HG03571 (cell line): ENCODE measurements at regions not wholly inside any gene's neighbourhood (a gene's known extent, or its start where the extent isn't known, plus 50 kb on each side); places are given as distances from the start of the nearest gene placed in this dataset.
"Not testable (repeated sequence)": the region's sequence is repeated elsewhere in the genome, so short reads cannot be mapped to it uniquely, and the experiment has no call there.

Source experiments
- ATAC-seq: cut with Tn5 transposase; IDR thresholded peaks from one replicate; pipeline ENCODE4 v1.9.1; 2021; ENCODE audit not compliant: unreplicated experiment

DNA sequence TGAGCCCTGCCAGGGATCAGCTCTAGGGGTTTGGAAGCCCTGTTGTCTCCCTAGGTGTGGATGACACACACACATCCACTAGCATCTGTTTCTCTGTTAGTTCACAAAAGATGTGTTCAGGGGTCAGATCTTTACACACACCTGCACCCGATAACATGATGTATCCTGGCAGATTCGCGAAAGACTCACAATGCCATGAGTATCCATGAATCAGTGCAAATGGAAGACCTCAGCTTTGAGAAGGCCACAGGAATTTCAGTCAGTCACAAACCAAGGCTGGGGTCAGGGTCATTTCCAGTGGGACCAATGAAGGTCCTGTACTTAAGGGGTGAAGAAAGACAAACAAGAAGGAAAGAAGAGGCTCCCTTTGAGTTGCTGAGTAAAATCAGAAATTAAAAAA, 898.2 kb downstream of the UQCRFS1 start:
- no peak for ATAC-seq

DNA sequence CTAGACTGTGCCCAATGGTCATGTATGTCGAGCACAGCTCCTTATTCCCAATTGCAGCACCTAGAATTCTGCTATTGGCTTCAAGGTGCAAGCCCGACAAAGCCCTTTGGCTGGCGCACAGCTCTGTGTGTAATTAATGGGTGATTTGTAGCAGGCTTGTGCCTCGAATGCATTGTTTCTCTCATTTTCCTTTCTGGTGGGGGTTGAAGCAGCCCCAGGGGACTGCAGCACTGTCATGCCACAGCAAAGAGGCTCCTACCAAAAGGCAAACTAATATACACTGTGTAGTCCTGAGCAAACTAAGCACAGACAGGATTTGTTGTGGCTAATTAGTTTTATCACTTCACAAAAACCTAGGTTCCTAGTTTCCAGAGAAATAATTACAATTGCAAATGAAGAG, 898.7 kb downstream of the UQCRFS1 start:
- no peak for ATAC-seq

DNA sequence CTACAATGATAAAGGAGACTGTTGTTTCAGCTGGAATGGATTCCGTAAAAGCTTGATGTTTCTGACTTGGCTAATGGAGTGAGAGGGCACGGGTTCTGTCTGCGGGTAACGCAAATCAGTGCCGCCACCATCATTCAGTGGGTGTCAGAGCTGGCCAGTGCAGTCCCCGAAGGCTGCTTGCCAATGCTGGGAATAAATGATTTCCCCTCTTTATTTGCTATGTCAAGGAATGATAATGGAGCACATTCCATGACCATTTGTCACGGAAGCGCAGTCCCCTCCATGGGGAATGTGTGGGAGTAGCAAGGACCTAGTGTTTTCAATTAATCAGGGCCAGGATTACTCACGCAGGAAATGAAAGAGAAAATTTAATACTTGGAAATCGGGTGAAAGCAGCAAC, 899.3 kb downstream of the UQCRFS1 start:
- ATAC-seq = no peak

DNA sequence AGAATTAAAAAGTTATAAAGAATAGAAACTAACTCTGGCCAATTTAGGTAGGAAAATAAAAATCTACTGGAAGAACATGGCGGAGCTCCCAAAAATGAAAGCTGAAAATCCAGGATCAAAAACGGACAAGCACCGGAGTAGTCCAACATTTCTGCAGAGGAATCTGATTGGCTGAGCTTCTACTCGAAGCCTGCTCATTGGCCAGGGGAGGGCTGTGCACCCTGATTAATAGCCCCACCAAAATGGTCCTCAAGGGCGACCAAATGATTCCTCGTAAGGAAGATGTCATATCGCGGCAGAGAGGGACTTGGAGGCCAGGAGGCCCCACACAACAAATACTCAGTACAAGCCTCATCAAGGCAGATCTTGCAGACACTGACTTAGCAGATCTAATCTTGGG, 900.7 kb downstream of the UQCRFS1 start:
- no peak for ATAC-seq

DNA sequence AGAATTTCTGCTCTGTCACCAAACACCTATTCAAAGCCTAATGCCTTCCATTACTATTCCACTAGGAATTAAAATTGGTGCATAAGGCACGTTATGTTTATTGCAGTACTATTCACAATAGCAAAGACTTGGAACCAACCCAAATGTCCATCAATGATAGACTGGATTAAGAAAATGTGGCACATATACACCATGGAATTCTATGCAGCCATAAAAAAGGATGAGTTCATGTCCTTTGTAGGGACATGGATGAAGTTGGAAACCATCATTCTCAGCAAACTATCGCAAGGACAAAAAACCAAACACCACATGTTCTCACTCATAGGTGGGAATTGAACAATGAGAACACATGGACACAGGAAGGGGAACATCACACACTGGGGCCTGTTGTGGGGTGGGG, 902.1 kb downstream of the UQCRFS1 start:
- ATAC-seq = not testable (repeated sequence)

DNA sequence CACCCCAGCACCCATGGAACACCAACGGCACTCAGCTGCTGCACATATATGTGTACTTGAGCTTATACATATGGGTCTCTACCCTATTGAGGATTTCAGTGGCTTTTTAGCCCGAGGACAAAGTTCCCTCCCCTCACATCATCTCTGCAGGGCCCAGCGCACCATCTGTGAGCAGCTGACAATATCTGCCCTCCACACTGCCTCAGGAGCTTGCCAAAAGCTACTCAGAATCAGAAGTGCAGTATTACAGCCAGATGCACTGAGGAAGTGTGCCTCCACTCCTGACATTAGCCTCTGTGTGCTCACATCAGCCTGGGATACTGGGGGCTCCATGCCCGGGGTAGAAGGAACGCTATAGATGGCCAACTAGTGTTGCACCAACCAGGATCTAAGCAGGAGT, 903.9 kb downstream of the UQCRFS1 start:
- ATAC-seq = no peak

DNA sequence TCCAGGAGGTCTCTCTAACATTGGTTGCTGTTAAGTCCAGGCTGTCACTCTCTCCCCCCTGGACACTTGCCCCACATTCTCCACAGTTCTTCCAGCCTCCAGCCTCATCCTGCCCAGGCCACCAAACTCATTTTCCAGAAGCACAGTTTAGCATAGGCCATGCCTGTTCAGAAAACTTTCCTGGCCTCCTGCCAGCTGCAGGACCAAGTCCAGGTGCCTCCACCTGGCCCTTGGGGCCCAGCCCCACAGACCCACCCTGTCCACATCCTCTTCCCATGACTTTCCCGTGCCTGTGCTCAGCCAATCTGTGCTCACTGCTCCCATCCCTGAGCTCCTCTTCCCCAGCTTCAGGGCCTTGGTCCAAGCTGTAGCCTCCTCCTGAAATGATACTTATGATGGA, 905.0 kb downstream of the UQCRFS1 start:
- no peak for ATAC-seq

DNA sequence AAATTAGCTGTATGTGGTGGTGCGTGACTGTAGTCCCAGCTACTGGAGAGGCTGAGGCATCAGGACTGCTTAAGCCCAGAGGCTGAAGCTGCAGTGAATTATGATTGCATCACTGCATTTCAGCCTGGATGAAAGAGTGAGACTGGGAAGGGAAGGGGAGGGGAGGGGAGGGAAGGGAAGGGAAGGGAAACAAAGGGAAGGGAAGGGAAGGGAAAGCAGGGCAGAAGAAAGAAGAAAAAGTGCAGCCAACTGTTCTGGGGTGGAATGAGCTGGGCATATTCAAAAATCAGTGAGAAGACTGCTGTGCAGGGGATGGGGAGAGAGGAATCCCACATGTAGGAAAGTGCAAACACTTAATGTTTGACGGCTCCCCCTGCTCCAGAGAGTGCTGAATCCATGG, 905.5 kb downstream of the UQCRFS1 start:
- no peak for ATAC-seq

DNA sequence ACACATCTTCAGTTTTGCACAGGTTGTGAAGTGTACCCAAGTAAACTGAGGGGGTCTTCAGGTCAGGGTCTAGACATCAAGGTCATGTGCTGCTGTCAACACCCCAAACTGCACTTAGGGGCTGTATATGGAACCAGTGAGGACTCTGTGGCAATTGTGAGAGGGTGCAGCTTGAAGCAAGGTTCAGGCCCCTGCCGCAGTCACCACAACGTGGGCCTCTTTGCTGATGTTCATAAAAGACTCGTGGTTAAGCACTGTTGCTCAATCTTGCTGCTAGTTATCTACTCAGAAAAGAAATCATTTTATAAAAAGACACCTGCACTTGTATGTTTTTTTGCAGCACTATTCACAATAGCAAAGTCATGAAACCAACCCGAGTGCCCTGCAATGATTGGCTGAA, 907.4 kb downstream of the UQCRFS1 start:
- no peak for ATAC-seq

DNA sequence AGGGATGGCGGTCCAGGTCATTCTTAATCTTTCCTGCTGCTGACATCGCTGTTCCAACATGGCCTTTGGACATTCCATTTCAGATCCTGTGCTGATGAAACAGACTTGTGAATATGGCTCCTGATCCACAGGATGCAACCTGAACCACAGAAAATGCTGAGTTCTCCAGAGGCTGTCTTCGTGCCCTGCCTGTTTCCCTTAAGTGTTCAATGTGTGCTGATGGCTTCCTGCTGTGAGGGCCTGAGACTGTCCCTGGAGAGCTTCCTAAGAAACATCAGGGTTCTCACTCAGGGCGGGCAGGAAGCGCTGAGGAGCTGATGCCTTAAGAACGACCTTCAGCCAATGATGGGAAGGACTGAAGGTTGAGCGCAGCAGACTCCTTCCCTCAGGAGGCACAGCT, 909.4 kb downstream of the UQCRFS1 start:
- no peak for ATAC-seq

DNA sequence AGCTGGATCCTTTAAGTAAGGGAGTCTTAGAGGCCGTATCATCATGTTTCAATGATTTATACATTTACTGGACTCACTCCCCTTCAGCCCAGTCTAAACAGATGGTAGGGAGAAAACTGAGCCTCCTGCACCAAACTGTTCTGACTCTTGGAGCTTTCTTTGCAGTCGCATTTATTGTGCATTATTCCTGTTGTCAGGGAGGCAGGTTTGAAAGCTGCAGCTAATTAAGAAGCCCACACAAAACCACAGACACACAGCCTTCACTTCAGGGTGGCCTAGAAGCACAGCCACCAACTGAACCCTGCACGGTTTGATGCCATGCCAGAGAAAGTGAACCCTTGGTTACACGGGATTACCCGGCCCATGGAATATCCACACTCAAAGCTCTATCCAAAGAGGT, 911.0 kb downstream of the UQCRFS1 start:
- ATAC-seq = no peak

DNA sequence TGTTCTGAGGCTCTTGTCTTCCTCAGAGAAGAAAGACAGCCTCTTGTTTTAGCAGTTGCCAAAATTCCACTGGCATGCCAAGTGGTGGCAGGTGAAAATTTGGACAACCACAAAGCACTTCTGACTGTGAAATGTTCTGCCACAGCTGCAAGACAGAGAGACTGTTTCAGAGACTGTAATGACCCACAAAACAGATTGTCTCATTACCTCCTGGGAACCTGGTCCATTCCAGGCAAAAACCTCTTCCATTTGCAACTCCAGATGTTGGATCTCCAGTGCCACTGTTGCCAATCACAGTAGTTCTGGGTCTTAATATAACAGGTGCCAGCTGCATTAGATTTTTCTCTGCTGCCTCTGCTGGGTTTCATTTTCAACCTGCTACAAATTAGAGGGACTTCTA, 911.5 kb downstream of the UQCRFS1 start:
- no peak for ATAC-seq

DNA sequence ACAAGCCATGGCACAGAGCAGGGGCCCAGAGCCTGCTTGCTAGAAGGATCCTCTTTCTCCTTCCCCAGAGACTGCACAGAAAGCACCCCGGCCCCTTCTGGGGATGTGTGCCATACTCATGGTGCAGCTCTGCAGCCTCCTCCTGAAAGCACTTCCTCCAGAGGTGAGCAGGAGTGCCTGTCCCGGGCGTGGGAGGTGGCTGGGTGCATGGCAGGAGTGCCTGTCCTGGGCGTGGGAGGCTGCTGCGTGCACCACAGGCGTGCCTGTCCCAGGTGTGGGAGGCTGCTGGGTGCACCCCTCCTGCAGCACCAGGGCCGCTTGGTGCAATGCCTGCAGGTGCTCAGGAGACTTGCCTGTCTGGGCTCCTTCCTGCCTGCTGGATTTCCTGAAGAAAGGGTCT, 913.3 kb downstream of the UQCRFS1 start:
- ATAC-seq = no peak

DNA sequence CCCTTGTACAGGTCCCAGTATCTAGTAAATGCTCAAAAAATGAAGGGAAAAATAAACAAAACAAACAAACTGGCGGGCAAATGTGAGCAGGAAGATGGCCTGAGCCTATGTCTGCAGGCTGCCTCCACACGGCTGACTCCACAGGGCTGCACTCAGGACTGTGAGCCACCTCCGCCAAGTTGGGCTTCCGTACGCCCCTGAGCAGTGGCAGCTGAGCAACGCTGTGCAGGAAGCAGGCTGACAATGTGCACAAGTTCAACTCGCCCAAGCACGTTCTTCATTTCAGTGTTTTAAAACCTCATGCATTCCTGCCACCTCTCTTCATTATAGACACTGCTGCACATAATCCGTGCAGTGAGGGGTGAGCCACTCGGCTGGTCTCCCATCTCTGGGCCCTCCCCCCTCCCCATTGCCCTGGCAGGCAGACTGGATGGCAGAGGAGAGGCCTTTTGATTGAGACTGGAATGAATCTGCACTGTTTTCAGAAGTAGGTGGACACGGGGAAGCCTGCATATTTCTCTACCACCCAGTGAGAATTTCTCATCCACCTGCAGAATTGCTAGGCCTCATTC, 915.3 kb downstream of the UQCRFS1 start:
- ATAC-seq = no peak

DNA sequence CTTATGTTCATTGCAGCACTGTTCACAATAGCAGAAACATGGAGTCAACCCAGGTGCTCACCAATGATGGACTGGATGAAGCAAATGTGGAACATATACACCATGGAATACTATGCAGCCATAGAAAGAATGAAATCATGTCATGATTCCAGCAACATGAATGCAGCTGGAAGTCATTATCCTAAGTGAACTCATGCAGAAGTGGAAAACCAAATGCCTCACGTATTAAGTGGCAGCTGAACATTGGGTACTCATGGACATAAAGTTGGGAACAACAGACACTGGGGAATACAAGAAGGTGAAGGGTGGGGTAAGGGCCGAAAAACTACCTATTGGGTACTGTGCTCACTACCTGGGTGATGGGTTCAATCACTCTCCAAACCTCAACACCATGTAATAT, 915.9 kb downstream of the UQCRFS1 start:
- no peak for ATAC-seq

DNA sequence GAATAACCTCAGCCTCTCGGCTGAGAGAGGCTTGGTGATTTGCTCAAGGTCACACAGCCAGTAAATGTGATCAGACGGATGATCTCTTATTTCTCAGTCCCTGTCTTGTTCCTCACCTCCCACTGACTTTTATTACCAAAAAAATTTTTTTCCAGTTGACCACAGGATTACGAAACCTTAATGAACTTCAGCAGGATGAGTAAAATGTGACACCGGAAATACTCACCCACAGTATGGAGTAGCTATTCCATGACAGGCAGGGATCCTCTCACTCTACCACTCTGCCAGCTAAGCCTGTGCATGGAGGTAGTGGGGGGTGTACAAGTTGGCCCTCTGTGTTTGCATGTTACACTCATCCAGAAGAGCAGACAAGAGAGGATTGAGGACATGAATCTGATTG, 916.4 kb downstream of the UQCRFS1 start:
- ATAC-seq = no peak

DNA sequence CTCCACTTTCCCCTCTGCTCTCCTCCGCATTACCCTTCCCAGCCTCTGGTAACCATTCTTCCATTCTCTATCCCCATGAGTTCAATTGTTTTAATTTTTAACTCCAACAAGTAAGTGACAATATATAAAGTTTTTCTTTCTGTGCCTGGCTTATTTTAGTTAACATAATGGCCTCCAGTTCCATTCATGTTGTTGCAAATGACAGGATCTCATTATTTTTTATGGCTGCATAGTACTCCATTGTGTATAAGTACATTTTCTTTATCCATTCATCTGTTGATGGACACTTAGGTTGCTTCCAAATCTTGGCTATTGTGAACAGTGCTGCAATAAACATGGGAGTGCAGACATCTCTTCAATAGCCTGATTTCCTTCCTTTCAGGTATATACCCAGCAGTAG, 918.0 kb downstream of the UQCRFS1 start:
- not testable (repeated sequence) for ATAC-seq

DNA sequence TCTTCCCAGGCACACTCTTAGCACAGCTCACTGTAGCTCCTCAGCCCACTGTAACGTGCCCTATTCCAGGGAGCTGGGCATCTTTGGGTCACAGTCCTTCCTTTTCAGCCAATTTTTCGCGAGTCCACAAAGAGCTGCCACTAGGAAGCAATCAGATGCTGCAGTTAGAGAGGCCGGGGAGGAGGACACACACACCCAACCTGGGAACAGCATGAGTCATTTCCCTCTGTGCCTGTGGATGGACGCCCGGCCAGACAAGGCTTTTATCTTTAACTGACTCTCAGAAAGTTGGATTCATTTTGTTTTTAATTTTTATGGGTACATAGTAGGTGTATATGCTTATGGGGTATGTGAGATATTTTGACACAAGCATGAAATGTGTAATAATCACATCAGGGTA, 918.6 kb downstream of the UQCRFS1 start:
- no peak for ATAC-seq

DNA sequence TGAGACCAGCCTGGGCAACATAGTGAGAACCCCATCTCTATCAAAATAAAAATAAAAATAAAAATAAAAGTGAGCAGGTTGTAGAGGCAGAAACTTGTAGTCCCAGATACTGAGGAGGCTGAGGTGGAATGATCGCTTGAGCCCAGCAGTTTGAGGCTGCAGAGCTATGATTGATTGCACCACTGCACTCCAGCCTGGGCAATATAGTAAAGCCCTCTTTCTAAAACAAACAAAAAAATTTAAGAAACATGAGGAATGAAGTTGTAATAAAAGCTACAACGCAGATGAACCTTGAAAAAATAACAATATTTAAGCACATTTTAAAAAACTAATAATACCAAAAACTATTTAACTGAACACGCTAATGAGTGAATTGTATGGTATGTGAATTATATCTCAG, 919.3 kb downstream of the UQCRFS1 start:
- ATAC-seq = no peak

DNA sequence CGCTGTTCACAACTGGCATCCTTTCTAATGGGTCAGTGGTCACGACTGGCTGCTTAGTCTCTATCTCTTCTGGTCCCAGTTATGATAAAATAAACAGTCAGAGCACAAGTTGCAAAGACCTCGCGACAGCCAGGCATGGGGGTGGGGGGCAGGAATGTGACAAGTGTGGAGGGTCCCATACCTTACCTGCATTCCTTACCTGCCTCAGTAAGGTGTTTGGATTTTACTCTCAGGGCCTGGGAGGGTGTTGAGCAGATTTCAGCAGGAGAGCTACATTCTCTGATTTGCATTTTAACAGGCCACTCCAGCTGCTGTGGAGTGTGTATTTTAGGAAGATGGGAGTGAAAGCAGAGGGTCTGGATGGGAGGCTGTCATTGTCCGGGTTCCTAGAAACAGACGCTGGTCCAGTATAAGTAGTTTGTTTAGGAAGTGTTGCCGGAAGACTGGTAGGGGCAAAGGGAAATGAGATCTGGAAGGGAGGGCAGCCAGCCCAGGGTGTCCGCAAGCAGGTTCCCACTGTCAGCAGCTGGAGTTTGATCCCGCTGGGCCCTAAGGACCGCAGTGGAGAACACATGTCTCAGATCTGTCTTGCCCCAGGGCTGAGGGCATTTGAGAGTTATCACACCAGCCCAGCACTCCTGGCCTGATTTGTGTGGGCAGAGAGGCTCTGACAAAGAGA, 920.0 kb downstream of the UQCRFS1 start:
- no peak for ATAC-seq

DNA sequence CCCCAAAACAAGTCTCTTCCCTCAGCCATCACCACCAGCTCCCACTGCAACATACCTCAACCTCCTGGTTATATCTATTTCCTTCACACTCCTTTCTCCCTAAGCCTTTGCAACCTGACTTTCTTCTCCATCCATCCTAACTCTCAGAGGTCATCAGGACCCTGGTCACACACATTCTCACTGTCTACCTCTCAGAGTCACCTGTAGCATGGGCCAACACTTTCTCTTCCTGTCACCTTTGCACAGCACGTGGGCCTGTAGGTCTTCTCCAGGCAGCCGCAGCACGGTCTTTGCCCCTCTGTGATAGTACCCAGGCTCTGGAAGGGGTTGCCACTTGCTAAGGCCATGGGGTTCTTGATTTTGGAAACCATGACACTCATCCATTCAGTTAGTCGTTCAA, 921.1 kb downstream of the UQCRFS1 start:
- no peak for ATAC-seq

DNA sequence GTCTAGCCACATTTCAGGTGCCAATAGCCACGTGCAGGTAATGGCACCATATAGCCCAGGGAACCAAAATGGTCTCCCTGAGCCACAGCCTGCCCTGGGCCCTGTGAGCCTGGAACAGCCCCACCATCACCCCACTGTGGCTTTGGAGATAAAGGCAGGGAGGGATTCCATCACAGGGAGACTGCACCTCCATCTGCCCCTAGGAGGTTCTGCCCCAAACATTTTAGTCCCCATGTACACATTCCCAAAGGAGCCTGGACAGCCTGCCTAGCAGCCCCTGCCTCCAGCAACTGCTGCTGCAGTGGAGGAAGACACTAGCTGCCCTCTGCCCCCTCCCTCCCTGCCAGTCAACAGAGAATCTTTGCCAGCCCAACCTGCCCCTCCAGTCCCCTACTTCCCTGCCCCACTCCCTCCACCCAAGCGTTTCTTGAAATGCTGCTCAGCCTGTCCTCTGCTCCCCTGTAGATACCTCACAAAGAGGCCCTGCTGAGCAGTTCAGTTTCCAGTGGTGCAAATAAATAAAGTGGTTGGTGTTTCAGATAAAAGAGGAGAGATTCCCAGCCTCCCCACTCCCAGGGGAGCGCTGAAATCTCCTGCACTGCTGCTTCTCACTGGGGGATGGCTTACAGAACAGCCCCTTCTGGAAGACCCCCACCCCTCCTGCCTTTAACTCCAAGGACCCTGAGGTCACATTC, 921.8 kb downstream of the UQCRFS1 start:
- ATAC-seq = no peak
